ENCODE measurements at regions not wholly inside any gene's neighbourhood (a gene's known extent, or its start where the extent isn't known, plus 50 kb on each side); places are given as distances from the start of the nearest gene placed in this dataset.

GRCh38 chr21:19899645-19900044 is 1098.6 kb upstream of the NCAM2 start:
- no peak for DNase-seq
- no peak overlapping the region for H3K27ac Mint-ChIP-seq
- no peaks in the 10 kb centered on the region for H3K27me3 Mint-ChIP-seq
- H3K4me3 Mint-ChIP-seq: no peak overlapping the region
- POLR2A ChIA-PET: no interaction called here
- H3K4me1 Mint-ChIP-seq: no peaks in the 10 kb centered on the region
- peaks cover 16% of the 10 kb centered on the region for H3K9me3 Mint-ChIP-seq
- CTCF ChIA-PET: no interaction called here
- H3K36me3 Mint-ChIP-seq (ENCODE audit: low read depth): no peaks in the 10 kb centered on the region

GRCh38 chr21:19900149-19900548 is 1098.1 kb upstream of the NCAM2 start:
- Mint-ChIP-seq H3K4me3 (no peak overlapping the region), H3K4me1 (no peaks in the 10 kb centered on the region), H3K27ac (no peak overlapping the region), H3K27me3 (no peaks in the 10 kb centered on the region), H3K36me3 (ENCODE audit: low read depth) (no peaks in the 10 kb centered on the region), H3K9me3 (peaks cover 13% of the 10 kb centered on the region)
- no peak for DNase-seq
- CTCF ChIA-PET: no interaction called here
- POLR2A ChIA-PET: no interaction called here

GRCh38 chr21:19908390-19908789 is 1089.8 kb upstream of the NCAM2 start:
- H3K27ac Mint-ChIP-seq: no peak overlapping the region
- no peaks in the 10 kb centered on the region for H3K4me1 Mint-ChIP-seq
- no peak for DNase-seq
- no peak overlapping the region for H3K4me3 Mint-ChIP-seq
- ChIA-PET CTCF (no interaction called here), POLR2A (no interaction called here)
- H3K27me3 Mint-ChIP-seq: no peaks in the 10 kb centered on the region
- H3K9me3 Mint-ChIP-seq: peaks cover 7% of the 10 kb centered on the region
- no peaks in the 10 kb centered on the region for H3K36me3 Mint-ChIP-seq (ENCODE audit: low read depth)

- no peak for DNase-seq
- POLR2A ChIA-PET: no interaction called here
- H3K36me3 Mint-ChIP-seq (ENCODE audit: low read depth): no peaks in the 10 kb centered on the region
- H3K27me3 Mint-ChIP-seq: no peaks in the 10 kb centered on the region
- peaks cover 15% of the 10 kb centered on the region for H3K9me3 Mint-ChIP-seq
- CTCF ChIA-PET: no interaction called here
- H3K27ac Mint-ChIP-seq: no peak overlapping the region
- H3K4me3 Mint-ChIP-seq: no peak overlapping the region
- H3K4me1 Mint-ChIP-seq: no peaks in the 10 kb centered on the region
Measured at GRCh38 chr21:19914028-19914427, 1084.2 kb upstream of the NCAM2 start.

- H3K27ac Mint-ChIP-seq: no peak overlapping the region
- POLR2A ChIA-PET: no interaction called here
Measured at GRCh38 chr21:19921211-19921610, 1077.0 kb upstream of the NCAM2 start.

GRCh38 chr21:19922122-19922521 is 1076.1 kb upstream of the NCAM2 start:
- no peak for DNase-seq
- Mint-ChIP-seq H3K9me3 (peaks cover 15% of the 10 kb centered on the region), H3K27ac (no peak overlapping the region), H3K36me3 (ENCODE audit: low read depth) (no peaks in the 10 kb centered on the region), H3K4me3 (no peak overlapping the region), H3K27me3 (no peaks in the 10 kb centered on the region), H3K4me1 (no peaks in the 10 kb centered on the region)
- ChIA-PET CTCF (no interaction called here), POLR2A (no interaction called here)

More at GRCh38 chr21:19921211-19921610, 1077.0 kb upstream of the NCAM2 start:
- CTCF ChIA-PET: no interaction called here
- no peaks in the 10 kb centered on the region for H3K36me3 Mint-ChIP-seq (ENCODE audit: low read depth)
- DNase-seq: no peak
- H3K27me3 Mint-ChIP-seq: no peaks in the 10 kb centered on the region
- no peaks in the 10 kb centered on the region for H3K4me1 Mint-ChIP-seq
- H3K4me3 Mint-ChIP-seq: no peak overlapping the region
- peaks cover 15% of the 10 kb centered on the region for H3K9me3 Mint-ChIP-seq

GRCh38 chr21:19935467-19935866 is 1062.7 kb upstream of the NCAM2 start:
- no peak overlapping the region for H3K4me3 Mint-ChIP-seq
- H3K36me3 Mint-ChIP-seq (ENCODE audit: low read depth): no peaks in the 10 kb centered on the region
- CTCF ChIA-PET: no interaction called here
- POLR2A ChIA-PET: no interaction called here
- DNase-seq: no peak
- no peak overlapping the region for H3K27ac Mint-ChIP-seq
- no peaks in the 10 kb centered on the region for H3K27me3 Mint-ChIP-seq
- peaks cover 23% of the 10 kb centered on the region for H3K9me3 Mint-ChIP-seq
- H3K4me1 Mint-ChIP-seq: no peaks in the 10 kb centered on the region

GRCh38 chr21:19937619-19938018 is 1060.6 kb upstream of the NCAM2 start:
- no peak for DNase-seq
- Mint-ChIP-seq H3K4me3 (no peak overlapping the region), H3K27ac (no peak overlapping the region), H3K9me3 (peaks cover 26% of the 10 kb centered on the region), H3K4me1 (no peaks in the 10 kb centered on the region), H3K27me3 (no peaks in the 10 kb centered on the region), H3K36me3 (ENCODE audit: low read depth) (no peaks in the 10 kb centered on the region)
- POLR2A ChIA-PET: no interaction called here
- CTCF ChIA-PET: no interaction called here

- Mint-ChIP-seq H3K9me3 (peaks cover 33% of the 10 kb centered on the region), H3K4me3 (no peak overlapping the region), H3K36me3 (ENCODE audit: low read depth) (no peaks in the 10 kb centered on the region), H3K27me3 (no peaks in the 10 kb centered on the region), H3K27ac (no peak overlapping the region), H3K4me1 (no peaks in the 10 kb centered on the region)
- ChIA-PET CTCF (no interaction called here), POLR2A (no interaction called here)
- no peak for DNase-seq
Measured at GRCh38 chr21:19941626-19942025, 1056.6 kb upstream of the NCAM2 start.

GRCh38 chr21:19950347-19950746 is 1047.9 kb upstream of the NCAM2 start:
- no peak for DNase-seq
- H3K4me3 Mint-ChIP-seq: no peak overlapping the region
- no peaks in the 10 kb centered on the region for H3K36me3 Mint-ChIP-seq (ENCODE audit: low read depth)
- H3K9me3 Mint-ChIP-seq: peaks cover 17% of the 10 kb centered on the region
- H3K27ac Mint-ChIP-seq: no peak overlapping the region
- ChIA-PET CTCF (no interaction called here), POLR2A (no interaction called here)
- H3K4me1 Mint-ChIP-seq: no peaks in the 10 kb centered on the region
- H3K27me3 Mint-ChIP-seq: no peaks in the 10 kb centered on the region

GRCh38 chr21:19969156-19969555 is 1029.1 kb upstream of the NCAM2 start:
- H3K9me3 Mint-ChIP-seq: peaks cover 16% of the 10 kb centered on the region

GRCh38 chr21:19981938-19982337 is 1016.3 kb upstream of the NCAM2 start:
- ChIA-PET CTCF (no interaction called here), POLR2A (no interaction called here)
- Mint-ChIP-seq H3K36me3 (ENCODE audit: low read depth) (no peaks in the 10 kb centered on the region), H3K27ac (no peak overlapping the region), H3K4me1 (no peaks in the 10 kb centered on the region), H3K9me3 (peaks cover 3% of the 10 kb centered on the region), H3K27me3 (no peaks in the 10 kb centered on the region), H3K4me3 (no peak overlapping the region)
- no peak for DNase-seq

More at GRCh38 chr21:19969156-19969555, 1029.1 kb upstream of the NCAM2 start:
- ChIA-PET POLR2A (no interaction called here), CTCF (no interaction called here)
- H3K36me3 Mint-ChIP-seq (ENCODE audit: low read depth): no peaks in the 10 kb centered on the region
- no peaks in the 10 kb centered on the region for H3K4me1 Mint-ChIP-seq
- no peak overlapping the region for H3K27ac Mint-ChIP-seq
- no peak overlapping the region for H3K4me3 Mint-ChIP-seq
- no peak for DNase-seq
- no peaks in the 10 kb centered on the region for H3K27me3 Mint-ChIP-seq

- POLR2A ChIA-PET: no interaction called here
- H3K4me3 Mint-ChIP-seq: no peak overlapping the region
- H3K27ac Mint-ChIP-seq: no peak overlapping the region
- H3K27me3 Mint-ChIP-seq: no peaks in the 10 kb centered on the region
- CTCF ChIA-PET: no interaction called here
- H3K36me3 Mint-ChIP-seq (ENCODE audit: low read depth): no peaks in the 10 kb centered on the region
- no peaks in the 10 kb centered on the region for H3K4me1 Mint-ChIP-seq
- no peak for DNase-seq
- peaks cover 10% of the 10 kb centered on the region for H3K9me3 Mint-ChIP-seq
Measured at GRCh38 chr21:19986396-19986795, 1011.8 kb upstream of the NCAM2 start.

GRCh38 chr21:19987671-19988070 is 1010.5 kb upstream of the NCAM2 start:
- no peak for DNase-seq
- no peak overlapping the region for H3K4me3 Mint-ChIP-seq
- peaks cover 12% of the 10 kb centered on the region for H3K9me3 Mint-ChIP-seq
- no peaks in the 10 kb centered on the region for H3K27me3 Mint-ChIP-seq
- CTCF ChIA-PET: no interaction called here
- POLR2A ChIA-PET: no interaction called here
- no peak overlapping the region for H3K27ac Mint-ChIP-seq
- no peaks in the 10 kb centered on the region for H3K4me1 Mint-ChIP-seq
- H3K36me3 Mint-ChIP-seq (ENCODE audit: low read depth): no peaks in the 10 kb centered on the region

- H3K4me3 Mint-ChIP-seq: no peak overlapping the region
- CTCF ChIA-PET: no interaction called here
- POLR2A ChIA-PET: no interaction called here
- no peaks in the 10 kb centered on the region for H3K27me3 Mint-ChIP-seq
- H3K9me3 Mint-ChIP-seq: peaks cover 26% of the 10 kb centered on the region
- H3K27ac Mint-ChIP-seq: no peak overlapping the region
- DNase-seq: no peak
- no peaks in the 10 kb centered on the region for H3K4me1 Mint-ChIP-seq
- no peaks in the 10 kb centered on the region for H3K36me3 Mint-ChIP-seq (ENCODE audit: low read depth)
Measured at GRCh38 chr21:19992540-19992939, 1005.7 kb upstream of the NCAM2 start.

All from activated CD4-positive, alpha-beta memory T cell treated with anti-CD3 and anti-CD28 coated beads, Interleukin-2, amount 10 ng/mL, durations not matched to agents 7 days and 5 days (primary cell).